ENCODE measurements at regions not wholly inside any gene's neighbourhood (a gene's known extent, or its start where the extent isn't known, plus 50 kb on each side); places are given as distances from the start of the nearest gene placed in this dataset.

DNA sequence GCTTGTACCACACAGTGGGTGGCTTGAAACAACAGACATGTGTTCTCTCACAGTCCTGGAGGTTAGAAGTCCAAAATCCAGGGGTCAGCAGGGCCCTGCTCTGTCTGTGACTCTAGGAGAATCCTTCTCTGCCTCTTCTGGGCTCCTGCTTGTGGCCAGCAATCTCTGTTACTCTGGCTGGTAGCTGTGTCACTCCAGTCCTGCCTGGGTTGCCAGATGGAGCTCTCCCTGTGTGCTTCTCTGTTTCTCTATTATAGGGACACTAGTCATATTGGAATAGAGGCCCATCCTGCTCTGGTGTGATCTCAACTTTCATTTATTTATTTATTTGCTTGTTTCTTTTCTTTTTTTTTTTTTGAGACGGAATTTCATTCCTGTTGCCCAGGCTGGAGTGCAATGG lies 276.6 kb upstream of the GALNT17 start:
- FAIRE-seq (no peak), DNase-seq (ENCODE audit: low read depth in 1 of 2, low spot score in 2 of 2) (no peak)
- peak overlapping the region; percentile 91 for H2BK120ac ChIP-seq (replicated peaks; ENCODE audit: low read depth, low read length)
- H2BK15ac ChIP-seq (ENCODE audit: low read length): peak overlapping the region; percentile 85; the same call in 1 of the 2 replicates
- ChIA-PET POLR2A (ENCODE audit: partially characterized antibody) (interaction anchor here (1.4 kb wide), 1 partner anchor 55 kb away, joined by 3 read pairs; no protein-coding TSS in a partner anchor), CTCF (ENCODE audit: partially characterized antibody) (interaction anchor here (0.7 to 3.1 kb wide), 8 partner anchors 26 to 881 kb away, joined by 3 to 11 read pairs (median 4); no protein-coding TSS in a partner anchor)
- H3K4me1 ChIP-seq (replicated peaks in 1 of 4; ENCODE audit: control insufficient read depth in 3 of 4, insufficient read depth in 4 of 4, low read length in 3 of 4): peaks cover 0 to 9% (median 3%) of the 10 kb centered on the region in 4 experiments; a peak in 5 of 7 replicates
- H4K91ac ChIP-seq (replicated peaks; ENCODE audit: insufficient read length, low read length): peak overlapping the region; percentile 96
- H3K4me2 ChIP-seq (ENCODE audit: insufficient read depth in 1 of 2, low read depth in 2 of 2, low read length in 2 of 2): no peak overlapping the region
- peak overlapping the region; percentile 87 for H3K4ac ChIP-seq (replicated peaks; ENCODE audit: insufficient read length, low read depth, low read length)
- H2AFZ ChIP-seq (ENCODE audit: low read length): no peak overlapping the region
- H3K9ac ChIP-seq (replicated peaks in 1 of 4; ENCODE audit: extremely low read depth in 1 of 4, low read depth in 3 of 4, low read length in 3 of 4): no peak overlapping the region
- no peak for TF ChIP-seq SUZ12 (IDR thresholded peaks at IDR 0.05; ENCODE audit: low read length)
- TF ChIP-seq RAD21 (IDR thresholded peaks at IDR 0.05 in 1 of 2, conservative IDR thresholded peaks at IDR 0.05 in 1 of 2; ENCODE audit: low read depth in 2 of 2, low read length in 2 of 2): peak in 1 of 2 experiments; percentile 7; a peak in 1 of 4 replicates
- H3K36me3 ChIP-seq (ENCODE audit: control insufficient read depth in 2 of 4, insufficient read depth in 4 of 4, low read length in 3 of 4): 0 out of 8 replicates have a peak, but pooled peaks cover 0 to 3% (median 0%) of the 10 kb centered on the region in 4 experiments
- H3K27ac ChIP-seq (ENCODE audit: low read depth, low read length): no peak overlapping the region
- 100% methylated on average over 1 of the region's 1 CpG; no CpG with 5 or more reads in 1 of the 2 experiments for WGBS, 2 experiments (ENCODE audit: extremely low coverage in 1 of 2, insufficient coverage in 1 of 2, insufficient read length in 1 of 2, insufficient replicate concordance in 2 of 2, low coverage in 1 of 2, low lambda C conversion rate in 2 of 2, missing lambda C conversion rate in 1 of 2)
- H3K4me3 ChIP-seq (ENCODE audit: extremely low read depth in 1 of 4, insufficient read depth in 2 of 4, low read depth in 3 of 4, low read length in 4 of 4): no peak overlapping the region
- peak overlapping the region; percentile 91; the same call in 1 of the 2 replicates for H2BK5ac ChIP-seq (ENCODE audit: low read depth, low read length)
- no peaks in the 10 kb centered on the region for H4K20me1 ChIP-seq (replicated peaks in 1 of 2; ENCODE audit: control insufficient read depth in 1 of 2, insufficient read depth in 2 of 2, low read length in 2 of 2)
- H2BK20ac ChIP-seq (ENCODE audit: low read length): peak overlapping the region; percentile 99
- H3K23ac ChIP-seq (ENCODE audit: insufficient read length): no peak overlapping the region
- peak overlapping the region; percentile 97 for H2AK5ac ChIP-seq (ENCODE audit: low read depth, low read length)
- H3K79me1 ChIP-seq (ENCODE audit: low read depth, low read length): no peaks in the 10 kb centered on the region
- H4K5ac ChIP-seq (ENCODE audit: insufficient read length, low read depth, low read length): no peak overlapping the region
- no peak overlapping the region for H3K56ac ChIP-seq (replicated peaks; ENCODE audit: insufficient read length, low read depth, low read length)
- no peaks in the 10 kb centered on the region for H3K27me3 ChIP-seq (replicated peaks in 1 of 4; ENCODE audit: control insufficient read depth in 3 of 4, extremely low read depth in 1 of 4, insufficient read depth in 3 of 4, low read length in 3 of 4)
- no peak overlapping the region for H4K8ac ChIP-seq (ENCODE audit: extremely low read depth, insufficient read depth, low read length)
- H3K18ac ChIP-seq (ENCODE audit: extremely low read depth, low read length): peak overlapping the region; percentile 68; the same call in 1 of the 2 replicates
- peak overlapping the region; percentile 100 for H2BK12ac ChIP-seq (ENCODE audit: low read depth, low read length)
- peaks cover 3 to 11% of the 10 kb centered on the region in 2 experiments; a peak in 3 of 4 replicates for H3K9me3 ChIP-seq (ENCODE audit: insufficient read depth in 2 of 2, low read depth in 1 of 2, low read length in 1 of 2)
- H3K14ac ChIP-seq (ENCODE audit: insufficient read length): no peak overlapping the region
- no peaks in the 10 kb centered on the region for H3K23me2 ChIP-seq (ENCODE audit: low read depth, low read length)
- no peaks in the 10 kb centered on the region for H3K79me2 ChIP-seq (ENCODE audit: control insufficient read depth in 1 of 2, insufficient read depth in 2 of 2, low read length in 2 of 2)

Data from H1 (cell line).